ENCODE measurements at regions not wholly inside any gene's neighbourhood (a gene's known extent, or its start where the extent isn't known, plus 50 kb on each side); places are given as distances from the start of the nearest gene placed in this dataset.
"Not testable (repeated sequence)": the region's sequence is repeated elsewhere in the genome, so short reads cannot be mapped to it uniquely, and the experiment has no call there.

- H3K27me3 ChIP-seq (ENCODE audit: low read length); H3K9me2 ChIP-seq (replicated peaks; ENCODE audit: low read length); H2AFZ ChIP-seq (ENCODE audit: low read length); H3K4me3 ChIP-seq (ENCODE audit: low read length); POLR2A ChIA-PET (ENCODE audit: unreplicated experiment); H3K9me3 ChIP-seq (ENCODE audit: low read length); H3K27ac ChIP-seq (ENCODE audit: low read length); ATAC-seq; intact Hi-C loops (cut with micrococcal nuclease); H4K20me1 ChIP-seq (ENCODE audit: low read length); H3K4me2 ChIP-seq (ENCODE audit: low read length); H3K4me1 ChIP-seq (ENCODE audit: insufficient read depth, low read length); H3K36me3 ChIP-seq (ENCODE audit: low read depth, low read length); BruUV-seq (replicated peaks); H3F3A ChIP-seq (ENCODE audit: low read length, unreplicated experiment); CTCF ChIA-PET; H3K79me2 ChIP-seq (ENCODE audit: low read length); DNase-seq; H3K9ac ChIP-seq (ENCODE audit: low read length): not testable (repeated sequence)
Observed at GRCh38 chr9:41699190-41699589, 430.0 kb downstream of the CNTNAP3B start.

GRCh38 chr9:41697080-41697479, 432.1 kb downstream of the CNTNAP3B start:
- H3K9ac ChIP-seq (ENCODE audit: low read length); CTCF ChIA-PET; H3K9me3 ChIP-seq (ENCODE audit: low read length); H3F3A ChIP-seq (ENCODE audit: low read length, unreplicated experiment); H3K27me3 ChIP-seq (ENCODE audit: low read length); H3K9me2 ChIP-seq (replicated peaks; ENCODE audit: low read length); H3K79me2 ChIP-seq (ENCODE audit: low read length); H4K20me1 ChIP-seq (ENCODE audit: low read length); H3K4me3 ChIP-seq (ENCODE audit: low read length); H2AFZ ChIP-seq (ENCODE audit: low read length); BruUV-seq (replicated peaks); POLR2A ChIA-PET (ENCODE audit: unreplicated experiment); DNase-seq; H3K4me2 ChIP-seq (ENCODE audit: low read length); intact Hi-C loops (cut with micrococcal nuclease); H3K27ac ChIP-seq (ENCODE audit: low read length); H3K4me1 ChIP-seq (ENCODE audit: insufficient read depth, low read length); ATAC-seq; H3K36me3 ChIP-seq (ENCODE audit: low read depth, low read length): not testable (repeated sequence)

- intact Hi-C loops (cut with micrococcal nuclease); H3K36me3 ChIP-seq (ENCODE audit: low read depth, low read length); H2AFZ ChIP-seq (ENCODE audit: low read length); H3K9me2 ChIP-seq (replicated peaks; ENCODE audit: low read length); H3K79me2 ChIP-seq (ENCODE audit: low read length); H3K4me1 ChIP-seq (ENCODE audit: insufficient read depth, low read length); H3K4me3 ChIP-seq (ENCODE audit: low read length); H3K9ac ChIP-seq (ENCODE audit: low read length); H3F3A ChIP-seq (ENCODE audit: low read length, unreplicated experiment); H3K27ac ChIP-seq (ENCODE audit: low read length); CTCF ChIA-PET; H3K27me3 ChIP-seq (ENCODE audit: low read length); BruUV-seq (replicated peaks); DNase-seq; POLR2A ChIA-PET (ENCODE audit: unreplicated experiment); H3K9me3 ChIP-seq (ENCODE audit: low read length); ATAC-seq; H3K4me2 ChIP-seq (ENCODE audit: low read length); H4K20me1 ChIP-seq (ENCODE audit: low read length): not testable (repeated sequence)
Observed at GRCh38 chr9:41679312-41679711, 449.9 kb downstream of the CNTNAP3B start.

GRCh38 chr9:41663497-41664036, 465.7 kb downstream of the CNTNAP3B start:
- H2AFZ ChIP-seq (ENCODE audit: low read length); POLR2A ChIA-PET (ENCODE audit: unreplicated experiment); H4K20me1 ChIP-seq (ENCODE audit: low read length); H3K9ac ChIP-seq (ENCODE audit: low read length); H3K9me3 ChIP-seq (ENCODE audit: low read length); ATAC-seq; H3K4me3 ChIP-seq (ENCODE audit: low read length); intact Hi-C loops (cut with micrococcal nuclease); H3K9me2 ChIP-seq (replicated peaks; ENCODE audit: low read length); BruUV-seq (replicated peaks); H3F3A ChIP-seq (ENCODE audit: low read length, unreplicated experiment); H3K4me1 ChIP-seq (ENCODE audit: insufficient read depth, low read length); DNase-seq; H3K27ac ChIP-seq (ENCODE audit: low read length); H3K36me3 ChIP-seq (ENCODE audit: low read depth, low read length); H3K79me2 ChIP-seq (ENCODE audit: low read length); H3K4me2 ChIP-seq (ENCODE audit: low read length); CTCF ChIA-PET; H3K27me3 ChIP-seq (ENCODE audit: low read length): not testable (repeated sequence)

DNA sequence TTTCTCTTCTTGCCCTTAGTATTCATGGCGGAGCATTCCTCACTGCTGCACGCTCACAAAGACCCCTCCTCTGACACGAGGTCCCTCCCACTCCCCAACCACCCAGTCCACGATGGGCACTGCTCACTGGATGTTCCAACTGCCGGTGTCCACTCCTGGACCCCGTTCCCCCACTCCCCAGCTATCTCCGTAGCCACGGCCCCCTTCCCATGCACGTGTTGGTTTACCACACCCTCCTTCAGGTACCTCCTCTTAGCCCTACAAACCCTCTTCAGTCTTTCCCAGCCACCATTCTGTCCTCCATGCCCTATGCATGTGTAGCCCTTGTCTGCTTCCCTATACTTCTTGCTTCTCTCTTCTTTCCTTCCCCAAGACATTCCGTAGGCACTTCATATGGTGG, 469.6 kb upstream of the ZNG1F start:
- ATAC-seq; H3K36me3 ChIP-seq (ENCODE audit: low read depth, low read length); DNase-seq; H4K20me1 ChIP-seq (ENCODE audit: low read length); H3K4me1 ChIP-seq (ENCODE audit: insufficient read depth, low read length); H3K9me2 ChIP-seq (replicated peaks; ENCODE audit: low read length); BruUV-seq (replicated peaks); H3F3A ChIP-seq (ENCODE audit: low read length, unreplicated experiment); H2AFZ ChIP-seq (ENCODE audit: low read length); H3K4me3 ChIP-seq (ENCODE audit: low read length); H3K79me2 ChIP-seq (ENCODE audit: low read length); H3K9ac ChIP-seq (ENCODE audit: low read length); H3K9me3 ChIP-seq (ENCODE audit: low read length); CTCF ChIA-PET; H3K4me2 ChIP-seq (ENCODE audit: low read length); H3K27ac ChIP-seq (ENCODE audit: low read length); H3K27me3 ChIP-seq (ENCODE audit: low read length); intact Hi-C loops (cut with micrococcal nuclease); POLR2A ChIA-PET (ENCODE audit: unreplicated experiment): not testable (repeated sequence)

- CTCF ChIA-PET; H3K36me3 ChIP-seq (ENCODE audit: low read depth, low read length); H3K27me3 ChIP-seq (ENCODE audit: low read length); ATAC-seq; H3K4me1 ChIP-seq (ENCODE audit: insufficient read depth, low read length); H4K20me1 ChIP-seq (ENCODE audit: low read length); H3F3A ChIP-seq (ENCODE audit: low read length, unreplicated experiment); intact Hi-C loops (cut with micrococcal nuclease); DNase-seq; H3K9me2 ChIP-seq (replicated peaks; ENCODE audit: low read length); H3K9ac ChIP-seq (ENCODE audit: low read length); H3K79me2 ChIP-seq (ENCODE audit: low read length); H3K4me2 ChIP-seq (ENCODE audit: low read length); BruUV-seq (replicated peaks); H2AFZ ChIP-seq (ENCODE audit: low read length); POLR2A ChIA-PET (ENCODE audit: unreplicated experiment); H3K9me3 ChIP-seq (ENCODE audit: low read length); H3K27ac ChIP-seq (ENCODE audit: low read length); H3K4me3 ChIP-seq (ENCODE audit: low read length): not testable (repeated sequence)
Observed at GRCh38 chr9:41658116-41658515, 469.0 kb upstream of the ZNG1F start.

GRCh38 chr9:41657141-41657540, 468.0 kb upstream of the ZNG1F start:
- H3K4me3 ChIP-seq (ENCODE audit: low read length); H3K27ac ChIP-seq (ENCODE audit: low read length); H3K9me2 ChIP-seq (replicated peaks; ENCODE audit: low read length); intact Hi-C loops (cut with micrococcal nuclease); H2AFZ ChIP-seq (ENCODE audit: low read length); CTCF ChIA-PET; ATAC-seq; H3K36me3 ChIP-seq (ENCODE audit: low read depth, low read length); H3K9ac ChIP-seq (ENCODE audit: low read length); H3K9me3 ChIP-seq (ENCODE audit: low read length); BruUV-seq (replicated peaks); H3K79me2 ChIP-seq (ENCODE audit: low read length); H3K27me3 ChIP-seq (ENCODE audit: low read length); DNase-seq; H4K20me1 ChIP-seq (ENCODE audit: low read length); POLR2A ChIA-PET (ENCODE audit: unreplicated experiment); H3F3A ChIP-seq (ENCODE audit: low read length, unreplicated experiment); H3K4me1 ChIP-seq (ENCODE audit: insufficient read depth, low read length); H3K4me2 ChIP-seq (ENCODE audit: low read length): not testable (repeated sequence)

Measured in PC-3 (cell line).